SK-N-SH treated with all-trans-retinoic acid at 6 μM for 48 hours (cell line): ENCODE measurements at regions not wholly inside any gene's neighbourhood (a gene's known extent, or its start where the extent isn't known, plus 50 kb on each side); places are given as distances from the start of the nearest gene placed in this dataset.

Experiments used
- ATAC-seq: fragments of 200-7000 bp; cut with Tn5 transposase; 3 replicates; pipeline ENCODE4 v1.9.1; 2020; ENCODE audit warnings: mild to moderate bottlenecking, moderate library complexity
- ARNTL ChIP-seq: fragments of 450-650 bp; formaldehyde crosslinking; IDR thresholded peaks from 2 replicates; pipeline ENCODE4 v1.5.0; 2020; ENCODE audit warnings: low read depth, mild to moderate bottlenecking, moderate library complexity, borderline replicate concordance
- BACH2 ChIP-seq: fragments of 250-450 bp; sonication (Bioruptor Pico); IDR thresholded peaks from 2 replicates; pipeline ENCODE4 v1.9.0; 2021; ENCODE audit warnings: mild to moderate bottlenecking, borderline replicate concordance
- ESRRG ChIP-seq: fragments of 250-450 bp; sonication (Bioruptor Pico); IDR thresholded peaks from 2 replicates; pipeline ENCODE4 v1.6.1; 2021; ENCODE audit warnings: mild to moderate bottlenecking
- GLIS3 ChIP-seq: fragments of 250-450 bp; sonication (Bioruptor Pico); IDR thresholded peaks from 2 replicates; pipeline ENCODE4 v1.5.0; 2020; ENCODE audit warnings: mild to moderate bottlenecking, moderate library complexity
- ISL1 ChIP-seq: fragments of 250-450 bp; sonication (Bioruptor Pico); IDR thresholded peaks from 2 replicates; pipeline ENCODE4 v2.1.2; 2022; ENCODE audit warnings: mild to moderate bottlenecking, moderate library complexity
- OSR1 ChIP-seq: fragments of 250-450 bp; sonication (Bioruptor Pico); IDR thresholded peaks from 2 replicates; pipeline ENCODE4 v1.8.0; 2022; ENCODE audit warnings: moderate library complexity, mild to moderate bottlenecking, inconsistent platforms
- PPARA ChIP-seq: fragments of 250-450 bp; sonication (Bioruptor Pico); IDR thresholded peaks from 2 replicates; pipeline ENCODE4 v1.5.0; 2020; ENCODE audit warnings: mild to moderate bottlenecking, borderline replicate concordance
- RARB ChIP-seq: fragments of 250-450 bp; sonication (Bioruptor Pico); IDR thresholded peaks from 2 replicates; pipeline ENCODE4 v1.8.0; 2021; ENCODE audit warnings: mild to moderate bottlenecking, moderate library complexity
- SNAI2 ChIP-seq: fragments of 250-450 bp; sonication (Bioruptor Pico); IDR thresholded peaks from 2 replicates; pipeline ENCODE4 v1.5.0; 2020; ENCODE audit warnings: mild to moderate bottlenecking, moderate library complexity
- TCF4 ChIP-seq: fragments of 250-450 bp; sonication (Bioruptor Pico); IDR thresholded peaks from 2 replicates; pipeline ENCODE4 v1.8.0; 2021; ENCODE audit warnings: mild to moderate bottlenecking, moderate library complexity, borderline replicate concordance
- TOX ChIP-seq: fragments of 250-450 bp; sonication (Bioruptor Pico); IDR thresholded peaks from 2 replicates; pipeline ENCODE4 v1.8.0; 2021; ENCODE audit warnings: mild to moderate bottlenecking, moderate library complexity, borderline replicate concordance
- ZC3H10 ChIP-seq: fragments of 250-450 bp; sonication (Bioruptor Pico); IDR thresholded peaks from 2 replicates; pipeline ENCODE4 v1.5.1; 2021; ENCODE audit warnings: mild to moderate bottlenecking, moderate library complexity
- ZFP30 ChIP-seq: fragments of 450-650 bp; formaldehyde crosslinking; IDR thresholded peaks from 2 replicates; pipeline ENCODE4 v1.5.0; 2022; ENCODE audit warnings: mild to moderate bottlenecking, moderate library complexity
- ZNF565 ChIP-seq: fragments of 450-650 bp; formaldehyde crosslinking; conservative IDR thresholded peaks from 2 replicates; pipeline ENCODE4 v1.5.0; 2020; ENCODE audit warnings: low read depth, mild to moderate bottlenecking, moderate library complexity
- ZNF8 ChIP-seq: fragments of 450-650 bp; formaldehyde crosslinking; IDR thresholded peaks from 2 replicates; pipeline ENCODE4 v1.5.0; 2020; ENCODE audit warnings: mild to moderate bottlenecking, moderate library complexity
- TF ChIP-seq, protein P1 (sequence below): fragments of 250-450 bp; sonication (Bioruptor Pico); IDR thresholded peaks from 2 replicates; pipeline ENCODE4 v1.5.1; 2021; ENCODE audit warnings: mild to moderate bottlenecking, moderate library complexity
- TF ChIP-seq, protein P2 (sequence below): fragments of 250-450 bp; sonication (Bioruptor Pico); IDR thresholded peaks from 2 replicates; pipeline ENCODE4 v1.5.1; 2020; ENCODE audit warnings: low read depth, mild to moderate bottlenecking, moderate library complexity
- TF ChIP-seq, protein P3 (sequence below): fragments of 250-450 bp; sonication (Bioruptor Pico); IDR thresholded peaks from 2 replicates; pipeline ENCODE4 v1.8.0; 2020; ENCODE audit warnings: mild to moderate bottlenecking, moderate library complexity, borderline replicate concordance
- TF ChIP-seq, protein P4 (sequence below): fragments of 250-450 bp; sonication (Bioruptor Pico); IDR thresholded peaks from 2 replicates; pipeline ENCODE4 v1.8.0; 2021; ENCODE audit warnings: low read depth, mild to moderate bottlenecking, moderate library complexity, borderline replicate concordance
- TF ChIP-seq, protein P5 (sequence below): fragments of 250-450 bp; sonication (Bioruptor Pico); IDR thresholded peaks from 2 replicates; pipeline ENCODE4 v1.5.0; 2020; ENCODE audit warnings: mild to moderate bottlenecking, moderate library complexity

DNA sequence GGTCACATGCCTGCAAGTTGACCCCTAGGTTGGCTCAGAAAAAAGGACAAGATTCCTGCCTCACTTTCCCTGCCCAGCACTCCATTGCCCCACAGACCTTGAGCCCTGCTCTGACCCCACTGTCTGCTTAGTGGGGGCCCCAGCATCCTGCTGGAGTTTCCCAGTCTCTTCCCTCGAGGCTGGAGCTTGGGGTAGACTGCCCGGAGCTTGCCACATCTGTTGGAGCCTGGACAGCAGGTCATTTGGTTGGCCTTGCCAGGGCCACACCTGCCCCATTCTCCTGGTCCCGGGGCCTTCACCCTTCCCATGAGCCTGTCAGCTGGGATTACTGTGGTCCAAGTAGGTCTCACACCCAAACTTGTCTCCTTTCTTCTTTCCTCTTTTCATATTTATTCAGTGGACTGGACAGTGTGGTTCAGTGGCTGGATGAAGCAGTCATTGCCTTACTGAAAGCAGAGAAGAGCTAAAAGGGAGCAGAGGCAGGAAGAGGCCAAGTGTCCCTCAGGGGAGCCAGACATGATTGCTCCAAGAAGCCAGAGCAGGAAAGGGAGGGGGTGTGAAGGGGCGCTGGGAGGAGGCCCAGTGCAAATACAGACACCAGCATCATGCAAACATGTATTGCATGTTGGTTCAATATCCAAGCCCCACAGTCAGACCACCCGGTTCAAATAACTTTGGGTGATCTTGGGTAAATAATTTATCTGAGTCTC, 56.2 kb upstream of the CACUL1 start:
- no peak for ATAC-seq
- TF ChIP-seq GLIS3 (CRISPR knock-in tag): no peak
- TF ChIP-seq, protein P1, sequence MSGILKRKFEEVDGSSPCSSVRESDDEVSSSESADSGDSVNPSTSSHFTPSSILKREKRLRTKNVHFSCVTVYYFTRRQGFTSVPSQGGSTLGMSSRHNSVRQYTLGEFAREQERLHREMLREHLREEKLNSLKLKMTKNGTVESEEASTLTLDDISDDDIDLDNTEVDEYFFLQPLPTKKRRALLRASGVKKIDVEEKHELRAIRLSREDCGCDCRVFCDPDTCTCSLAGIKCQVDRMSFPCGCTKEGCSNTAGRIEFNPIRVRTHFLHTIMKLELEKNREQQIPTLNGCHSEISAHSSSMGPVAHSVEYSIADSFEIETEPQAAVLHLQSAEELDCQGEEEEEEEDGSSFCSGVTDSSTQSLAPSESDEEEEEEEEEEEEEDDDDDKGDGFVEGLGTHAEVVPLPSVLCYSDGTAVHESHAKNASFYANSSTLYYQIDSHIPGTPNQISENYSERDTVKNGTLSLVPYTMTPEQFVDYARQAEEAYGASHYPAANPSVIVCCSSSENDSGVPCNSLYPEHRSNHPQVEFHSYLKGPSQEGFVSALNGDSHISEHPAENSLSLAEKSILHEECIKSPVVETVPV (CRISPR knock-in tag): no peak
- no peak for TF ChIP-seq OSR1 (CRISPR knock-in tag)
- no peak for TF ChIP-seq TCF4 (CRISPR knock-in tag)
- TF ChIP-seq ZFP30 (CRISPR knock-in tag): no peak
- no peak for TF ChIP-seq RARB (CRISPR knock-in tag)
- TF ChIP-seq, protein P2, sequence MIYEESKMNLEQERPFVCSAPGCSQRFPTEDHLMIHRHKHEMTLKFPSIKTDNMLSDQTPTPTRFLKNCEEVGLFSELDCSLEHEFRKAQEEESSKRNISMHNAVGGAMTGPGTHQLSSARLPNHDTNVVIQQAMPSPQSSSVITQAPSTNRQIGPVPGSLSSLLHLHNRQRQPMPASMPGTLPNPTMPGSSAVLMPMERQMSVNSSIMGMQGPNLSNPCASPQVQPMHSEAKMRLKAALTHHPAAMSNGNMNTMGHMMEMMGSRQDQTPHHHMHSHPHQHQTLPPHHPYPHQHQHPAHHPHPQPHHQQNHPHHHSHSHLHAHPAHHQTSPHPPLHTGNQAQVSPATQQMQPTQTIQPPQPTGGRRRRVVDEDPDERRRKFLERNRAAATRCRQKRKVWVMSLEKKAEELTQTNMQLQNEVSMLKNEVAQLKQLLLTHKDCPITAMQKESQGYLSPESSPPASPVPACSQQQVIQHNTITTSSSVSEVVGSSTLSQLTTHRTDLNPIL (CRISPR knock-in tag): no peak
- no peak for TF ChIP-seq ARNTL
- no peak for TF ChIP-seq TOX
- no peak for TF ChIP-seq SNAI2
- TF ChIP-seq PPARA (CRISPR knock-in tag): no peak
- TF ChIP-seq ISL1 (CRISPR knock-in tag): no peak
- TF ChIP-seq ZNF565 (CRISPR knock-in tag): no peak
- TF ChIP-seq, protein P3, sequence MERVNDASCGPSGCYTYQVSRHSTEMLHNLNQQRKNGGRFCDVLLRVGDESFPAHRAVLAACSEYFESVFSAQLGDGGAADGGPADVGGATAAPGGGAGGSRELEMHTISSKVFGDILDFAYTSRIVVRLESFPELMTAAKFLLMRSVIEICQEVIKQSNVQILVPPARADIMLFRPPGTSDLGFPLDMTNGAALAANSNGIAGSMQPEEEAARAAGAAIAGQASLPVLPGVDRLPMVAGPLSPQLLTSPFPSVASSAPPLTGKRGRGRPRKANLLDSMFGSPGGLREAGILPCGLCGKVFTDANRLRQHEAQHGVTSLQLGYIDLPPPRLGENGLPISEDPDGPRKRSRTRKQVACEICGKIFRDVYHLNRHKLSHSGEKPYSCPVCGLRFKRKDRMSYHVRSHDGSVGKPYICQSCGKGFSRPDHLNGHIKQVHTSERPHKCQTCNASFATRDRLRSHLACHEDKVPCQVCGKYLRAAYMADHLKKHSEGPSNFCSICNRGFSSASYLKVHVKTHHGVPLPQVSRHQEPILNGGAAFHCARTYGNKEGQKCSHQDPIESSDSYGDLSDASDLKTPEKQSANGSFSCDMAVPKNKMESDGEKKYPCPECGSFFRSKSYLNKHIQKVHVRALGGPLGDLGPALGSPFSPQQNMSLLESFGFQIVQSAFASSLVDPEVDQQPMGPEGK: no peak
- TF ChIP-seq, protein P4, sequence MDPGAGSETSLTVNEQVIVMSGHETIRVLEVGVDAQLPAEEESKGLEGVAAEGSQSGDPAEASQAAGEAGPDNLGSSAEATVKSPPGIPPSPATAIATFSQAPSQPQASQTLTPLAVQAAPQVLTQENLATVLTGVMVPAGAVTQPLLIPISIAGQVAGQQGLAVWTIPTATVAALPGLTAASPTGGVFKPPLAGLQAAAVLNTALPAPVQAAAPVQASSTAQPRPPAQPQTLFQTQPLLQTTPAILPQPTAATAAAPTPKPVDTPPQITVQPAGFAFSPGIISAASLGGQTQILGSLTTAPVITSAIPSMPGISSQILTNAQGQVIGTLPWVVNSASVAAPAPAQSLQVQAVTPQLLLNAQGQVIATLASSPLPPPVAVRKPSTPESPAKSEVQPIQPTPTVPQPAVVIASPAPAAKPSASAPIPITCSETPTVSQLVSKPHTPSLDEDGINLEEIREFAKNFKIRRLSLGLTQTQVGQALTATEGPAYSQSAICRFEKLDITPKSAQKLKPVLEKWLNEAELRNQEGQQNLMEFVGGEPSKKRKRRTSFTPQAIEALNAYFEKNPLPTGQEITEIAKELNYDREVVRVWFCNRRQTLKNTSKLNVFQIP: no peak

DNA sequence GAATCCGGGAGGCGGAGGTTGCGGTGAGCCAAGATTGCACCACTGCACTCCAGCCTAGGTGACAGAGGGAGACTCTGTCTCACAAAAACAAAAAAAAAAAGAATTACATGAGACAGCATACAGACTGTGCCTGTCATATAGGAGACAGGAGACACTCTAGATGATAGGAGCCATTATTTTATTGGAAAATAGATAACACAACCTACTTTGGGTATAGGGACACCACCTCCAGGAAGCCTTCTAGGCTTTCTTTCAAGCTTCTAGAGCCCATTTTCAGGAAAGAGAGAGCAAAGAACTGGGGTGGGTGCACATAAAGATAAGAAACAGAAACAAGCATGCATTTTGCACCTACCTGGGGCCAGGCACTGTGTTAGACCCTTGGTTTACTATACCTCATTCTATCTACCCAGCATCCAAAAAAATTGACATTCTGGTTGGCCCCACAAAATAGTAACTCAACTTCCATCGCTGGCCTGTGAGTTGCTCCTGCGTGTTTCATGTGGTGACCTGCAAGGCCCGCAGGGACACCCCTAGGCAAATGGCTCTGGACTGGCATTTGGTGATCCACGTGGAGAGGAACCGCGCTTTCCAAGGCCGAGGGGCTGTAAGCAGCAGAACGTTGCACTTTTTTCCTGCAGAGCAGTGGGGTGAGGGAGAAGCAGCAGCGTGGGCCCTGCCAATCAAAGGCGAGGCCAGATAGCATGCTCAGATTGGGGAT, 57.1 kb upstream of the CACUL1 start:
- TF ChIP-seq GLIS3 (CRISPR knock-in tag) (no peak), TOX (no peak), ZNF565 (CRISPR knock-in tag) (no peak), ESRRG (CRISPR knock-in tag) (no peak), ZFP30 (CRISPR knock-in tag) (no peak), BACH2 (CRISPR knock-in tag) (no peak), RARB (CRISPR knock-in tag) (no peak), ZC3H10 (no peak), ZNF8 (CRISPR knock-in tag) (no peak), ISL1 (CRISPR knock-in tag) (no peak)
- TF ChIP-seq, protein P5, sequence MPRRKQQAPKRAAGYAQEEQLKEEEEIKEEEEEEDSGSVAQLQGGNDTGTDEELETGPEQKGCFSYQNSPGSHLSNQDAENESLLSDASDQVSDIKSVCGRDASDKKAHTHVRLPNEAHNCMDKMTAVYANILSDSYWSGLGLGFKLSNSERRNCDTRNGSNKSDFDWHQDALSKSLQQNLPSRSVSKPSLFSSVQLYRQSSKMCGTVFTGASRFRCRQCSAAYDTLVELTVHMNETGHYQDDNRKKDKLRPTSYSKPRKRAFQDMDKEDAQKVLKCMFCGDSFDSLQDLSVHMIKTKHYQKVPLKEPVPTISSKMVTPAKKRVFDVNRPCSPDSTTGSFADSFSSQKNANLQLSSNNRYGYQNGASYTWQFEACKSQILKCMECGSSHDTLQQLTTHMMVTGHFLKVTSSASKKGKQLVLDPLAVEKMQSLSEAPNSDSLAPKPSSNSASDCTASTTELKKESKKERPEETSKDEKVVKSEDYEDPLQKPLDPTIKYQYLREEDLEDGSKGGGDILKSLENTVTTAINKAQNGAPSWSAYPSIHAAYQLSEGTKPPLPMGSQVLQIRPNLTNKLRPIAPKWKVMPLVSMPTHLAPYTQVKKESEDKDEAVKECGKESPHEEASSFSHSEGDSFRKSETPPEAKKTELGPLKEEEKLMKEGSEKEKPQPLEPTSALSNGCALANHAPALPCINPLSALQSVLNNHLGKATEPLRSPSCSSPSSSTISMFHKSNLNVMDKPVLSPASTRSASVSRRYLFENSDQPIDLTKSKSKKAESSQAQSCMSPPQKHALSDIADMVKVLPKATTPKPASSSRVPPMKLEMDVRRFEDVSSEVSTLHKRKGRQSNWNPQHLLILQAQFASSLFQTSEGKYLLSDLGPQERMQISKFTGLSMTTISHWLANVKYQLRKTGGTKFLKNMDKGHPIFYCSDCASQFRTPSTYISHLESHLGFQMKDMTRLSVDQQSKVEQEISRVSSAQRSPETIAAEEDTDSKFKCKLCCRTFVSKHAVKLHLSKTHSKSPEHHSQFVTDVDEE (CRISPR knock-in tag): no peak
- TF ChIP-seq, protein P3: no peak
- TF ChIP-seq, protein P4: no peak
- ATAC-seq: no peak
